ENCODE measurements at regions not wholly inside any gene's neighbourhood (a gene's known extent, or its start where the extent isn't known, plus 50 kb on each side); places are given as distances from the start of the nearest gene placed in this dataset.

DNA sequence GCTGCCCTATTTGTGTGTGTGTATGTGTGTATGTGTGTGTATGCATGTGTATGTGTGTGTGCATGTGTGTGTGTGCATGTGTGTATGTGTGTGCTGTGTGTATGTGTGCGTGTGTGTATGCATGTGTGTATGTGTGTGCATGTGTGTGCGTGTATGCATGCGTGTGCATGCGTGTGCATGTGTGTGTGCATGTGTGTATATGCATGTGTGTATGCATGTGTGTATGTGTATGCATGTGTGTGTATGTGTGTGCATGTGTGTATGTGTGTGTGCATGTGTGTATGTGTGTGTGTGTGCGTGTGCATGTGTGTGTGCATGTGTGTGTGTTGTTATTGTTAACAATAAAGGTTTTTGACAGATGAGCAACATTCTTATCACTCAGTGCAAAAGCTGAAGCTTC is 110.8 kb upstream of the HES1 start:
- DNase-seq, result no peak
- H3K4me1 ChIP-seq (replicated peaks in 1 of 2), result no peaks in the 10 kb centered on the region
- TF ChIP-seq POLR2A (IDR thresholded peaks at IDR 0.05), result no peak
- TF ChIP-seq, protein P1, sequence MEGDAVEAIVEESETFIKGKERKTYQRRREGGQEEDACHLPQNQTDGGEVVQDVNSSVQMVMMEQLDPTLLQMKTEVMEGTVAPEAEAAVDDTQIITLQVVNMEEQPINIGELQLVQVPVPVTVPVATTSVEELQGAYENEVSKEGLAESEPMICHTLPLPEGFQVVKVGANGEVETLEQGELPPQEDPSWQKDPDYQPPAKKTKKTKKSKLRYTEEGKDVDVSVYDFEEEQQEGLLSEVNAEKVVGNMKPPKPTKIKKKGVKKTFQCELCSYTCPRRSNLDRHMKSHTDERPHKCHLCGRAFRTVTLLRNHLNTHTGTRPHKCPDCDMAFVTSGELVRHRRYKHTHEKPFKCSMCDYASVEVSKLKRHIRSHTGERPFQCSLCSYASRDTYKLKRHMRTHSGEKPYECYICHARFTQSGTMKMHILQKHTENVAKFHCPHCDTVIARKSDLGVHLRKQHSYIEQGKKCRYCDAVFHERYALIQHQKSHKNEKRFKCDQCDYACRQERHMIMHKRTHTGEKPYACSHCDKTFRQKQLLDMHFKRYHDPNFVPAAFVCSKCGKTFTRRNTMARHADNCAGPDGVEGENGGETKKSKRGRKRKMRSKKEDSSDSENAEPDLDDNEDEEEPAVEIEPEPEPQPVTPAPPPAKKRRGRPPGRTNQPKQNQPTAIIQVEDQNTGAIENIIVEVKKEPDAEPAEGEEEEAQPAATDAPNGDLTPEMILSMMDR (IDR thresholded peaks at IDR 0.05), result no peak
- 63 to 95% (median 74%) methylated on average over 2 to 5 of the region's 5 CpGs for WGBS, 4 donors
- intact Hi-C loops (cut with DNase I), result no loop called here
- no peak overlapping the region for H3K4me3 ChIP-seq
- no peaks in the 10 kb centered on the region for H3K9me3 ChIP-seq (replicated peaks in 1 of 3)
- H3K27ac ChIP-seq, result no peak overlapping the region
- H3K27me3 ChIP-seq, result peaks cover 7% of the 10 kb centered on the region
- no peaks in the 10 kb centered on the region for H3K36me3 ChIP-seq (replicated peaks in 1 of 2)

DNA sequence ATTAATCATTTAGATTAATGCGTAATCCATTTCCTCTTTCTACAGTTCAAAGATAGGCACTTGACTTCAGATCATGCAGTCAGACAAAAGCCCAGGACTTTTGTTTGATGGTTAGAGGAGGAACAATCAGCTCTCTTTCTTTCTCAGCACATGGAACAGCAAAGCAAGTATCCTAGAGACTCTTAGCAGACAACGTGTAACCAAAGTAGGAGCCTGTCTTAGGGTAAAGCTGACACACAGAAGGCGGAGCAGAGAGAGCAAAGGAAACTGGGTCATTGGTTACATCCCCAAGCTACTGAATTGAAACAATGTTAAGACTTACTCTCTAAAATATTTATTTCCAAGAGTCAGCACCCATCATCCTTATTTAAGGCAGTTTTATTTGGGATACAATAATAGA is 110.0 kb upstream of the HES1 start:
- WGBS, 4 donors, result 69 to 81% (median 75%) methylated on average over 3 of the region's 3 CpGs
- no peak overlapping the region for H3K27ac ChIP-seq
- TF ChIP-seq, protein P1 (IDR thresholded peaks at IDR 0.05), result no peak
- no peak for TF ChIP-seq POLR2A (IDR thresholded peaks at IDR 0.05)
- no peaks in the 10 kb centered on the region for H3K36me3 ChIP-seq (replicated peaks in 1 of 2)
- no peak for DNase-seq
- intact Hi-C loops (cut with DNase I), result no loop called here
- H3K4me1 ChIP-seq (replicated peaks in 1 of 2), result no peaks in the 10 kb centered on the region
- H3K4me3 ChIP-seq, result no peak overlapping the region
- peaks cover 7% of the 10 kb centered on the region for H3K27me3 ChIP-seq
- no peaks in the 10 kb centered on the region for H3K9me3 ChIP-seq (replicated peaks in 1 of 3)

GRCh38 chr3:194028434-194029004 is 107.4 kb upstream of the HES1 start:
- DNase-seq, result no peak
- intact Hi-C loops (cut with DNase I), result no loop called here
- 69 to 86% (median 84%) methylated on average over 2 of the region's 2 CpGs for WGBS, 4 donors
- H3K36me3 ChIP-seq (replicated peaks in 1 of 2), result no peaks in the 10 kb centered on the region
- H3K27ac ChIP-seq, result no peak overlapping the region
- no peak overlapping the region for H3K4me3 ChIP-seq
- TF ChIP-seq POLR2A (IDR thresholded peaks at IDR 0.05), result no peak
- TF ChIP-seq, protein P1 (IDR thresholded peaks at IDR 0.05), result no peak
- H3K4me1 ChIP-seq (replicated peaks in 1 of 2), result no peaks in the 10 kb centered on the region
- H3K27me3 ChIP-seq, result peaks cover 7% of the 10 kb centered on the region
- no peaks in the 10 kb centered on the region for H3K9me3 ChIP-seq (replicated peaks in 1 of 3)

DNA sequence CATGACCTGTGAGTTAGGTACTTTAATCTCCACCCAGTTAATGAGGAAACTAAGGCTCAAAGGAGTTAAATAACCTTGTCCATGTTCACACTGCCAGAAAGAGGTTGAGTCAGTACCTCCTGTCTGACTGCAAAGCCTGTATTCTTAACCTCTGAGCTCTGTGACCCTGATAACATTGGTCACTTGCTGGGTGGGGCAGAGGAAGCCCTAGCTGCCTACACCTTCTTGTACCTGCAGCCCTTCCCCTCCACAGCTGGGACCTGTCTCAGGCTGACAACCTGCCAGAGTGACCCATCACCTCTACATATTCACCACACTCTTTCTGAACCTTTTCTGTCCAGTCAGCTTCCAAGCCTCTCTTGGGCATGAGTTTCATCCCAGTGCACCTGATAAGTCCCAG is 106.1 kb upstream of the HES1 start:
- intact Hi-C loops (cut with DNase I), result no loop called here
- no peaks in the 10 kb centered on the region for H3K4me1 ChIP-seq (replicated peaks in 1 of 2)
- H3K9me3 ChIP-seq (replicated peaks in 1 of 3), result no peaks in the 10 kb centered on the region
- H3K27ac ChIP-seq, result no peak overlapping the region
- TF ChIP-seq, protein P1 (IDR thresholded peaks at IDR 0.05), result no peak
- TF ChIP-seq POLR2A (IDR thresholded peaks at IDR 0.05), result no peak
- no peak for DNase-seq
- no peaks in the 10 kb centered on the region for H3K36me3 ChIP-seq (replicated peaks in 1 of 2)
- H3K4me3 ChIP-seq, result no peak overlapping the region
- peaks cover 7% of the 10 kb centered on the region for H3K27me3 ChIP-seq

Data from adrenal gland (tissue), 9 donors.